Medulla oblongata (tissue), 1 donor: ENCODE measurements at regions not wholly inside any gene's neighbourhood (a gene's known extent, or its start where the extent isn't known, plus 50 kb on each side); places are given as distances from the start of the nearest gene placed in this dataset.
A peak's percentile ranks its signal among the peaks of the same experiment; 100 is the strongest.

Experiments used
- DNase-seq: peaks from one replicate; pipeline ENCODE4 v3.0.0-alpha.2; 2015; ENCODE audit errors: extremely low spot score

- no peak for DNase-seq
Observed at GRCh38 chr3:176932433-176932832, 264.8 kb downstream of the TBL1XR1 start.

- no peak for DNase-seq
Observed at GRCh38 chr3:176931991-176932390, 265.3 kb downstream of the TBL1XR1 start.

GRCh38 chr3:176930942-176931341 is 266.3 kb downstream of the TBL1XR1 start:
- DNase-seq, result no peak

- no peak for DNase-seq
Observed at GRCh38 chr3:176928582-176928931, 268.7 kb downstream of the TBL1XR1 start.

- DNase-seq, result peak; percentile 30
Observed at GRCh38 chr3:176927706-176928581, 269.3 kb downstream of the TBL1XR1 start.

- no peak for DNase-seq
Observed at GRCh38 chr3:176927280-176927679, 270.0 kb downstream of the TBL1XR1 start.

- DNase-seq, result no peak
Observed at GRCh38 chr3:176926688-176927087, 270.6 kb downstream of the TBL1XR1 start.

GRCh38 chr3:176926034-176926433 is 271.2 kb downstream of the TBL1XR1 start:
- DNase-seq, result no peak

GRCh38 chr3:176920766-176921160 is 276.5 kb downstream of the TBL1XR1 start:
- no peak for DNase-seq

- no peak for DNase-seq
Observed at GRCh38 chr3:176919836-176920765, 277.2 kb downstream of the TBL1XR1 start.

- no peak for DNase-seq
Observed at GRCh38 chr3:176916777-176917176, 280.5 kb downstream of the TBL1XR1 start.

GRCh38 chr3:176914764-176915163 is 282.5 kb downstream of the TBL1XR1 start:
- DNase-seq, result no peak

GRCh38 chr3:176911579-176911978 is 285.7 kb downstream of the TBL1XR1 start:
- no peak for DNase-seq

- no peak for DNase-seq
Observed at GRCh38 chr3:176909044-176909443, 288.2 kb downstream of the TBL1XR1 start.

GRCh38 chr3:176906046-176906905 is 291.0 kb downstream of the TBL1XR1 start:
- peak; percentile 38 for DNase-seq

GRCh38 chr3:176905331-176905730 is 292.0 kb downstream of the TBL1XR1 start:
- no peak for DNase-seq

GRCh38 chr3:176904506-176904905 is 292.8 kb downstream of the TBL1XR1 start:
- no peak for DNase-seq

- no peak for DNase-seq
Observed at GRCh38 chr3:176896640-176897039, 300.6 kb downstream of the TBL1XR1 start.

- no peak for DNase-seq
Observed at GRCh38 chr3:176896165-176896564, 301.1 kb downstream of the TBL1XR1 start.

GRCh38 chr3:176879710-176880109 is 317.6 kb downstream of the TBL1XR1 start:
- DNase-seq, result no peak

GRCh38 chr3:176873261-176873660 is 324.0 kb downstream of the TBL1XR1 start:
- no peak for DNase-seq

- DNase-seq, result peak; percentile 48
Observed at GRCh38 chr3:176872771-176873209, 324.5 kb downstream of the TBL1XR1 start.
